IPS-18a (cell line): ENCODE measurements at regions not wholly inside any gene's neighbourhood (a gene's known extent, or its start where the extent isn't known, plus 50 kb on each side); places are given as distances from the start of the nearest gene placed in this dataset.
"Not testable (repeated sequence)": the region's sequence is repeated elsewhere in the genome, so short reads cannot be mapped to it uniquely, and the experiment has no call there.

Source experiments
- H3K27ac ChIP-seq: one replicate; pipeline ENCODE4 v1.5.1; 2013; ENCODE audit warnings: low read length
- H3K27me3 ChIP-seq: one replicate; pipeline ENCODE4 v1.6.1; 2013; ENCODE audit warnings: mild to moderate bottlenecking, low read length; ENCODE audit not compliant: control insufficient read depth, insufficient read depth
- H3K36me3 ChIP-seq: one replicate; pipeline ENCODE4 v1.6.1; 2013; ENCODE audit warnings: low read depth, low read length; ENCODE audit not compliant: control insufficient read depth
- H3K4me1 ChIP-seq: one replicate; pipeline ENCODE4 v1.6.1; 2013; ENCODE audit warnings: low read depth, low read length; ENCODE audit not compliant: control insufficient read depth
- H3K4me3 ChIP-seq: one replicate; pipeline ENCODE4 v1.5.1; 2013; ENCODE audit warnings: low read length
- H3K9ac ChIP-seq: one replicate; pipeline ENCODE4 v1.6.1; 2013; ENCODE audit warnings: mild to moderate bottlenecking, low read length, moderate library complexity
- H3K9me3 ChIP-seq: one replicate; pipeline ENCODE4 v1.6.1; 2013; ENCODE audit warnings: low read depth, low read length; ENCODE audit not compliant: control insufficient read depth

DNA sequence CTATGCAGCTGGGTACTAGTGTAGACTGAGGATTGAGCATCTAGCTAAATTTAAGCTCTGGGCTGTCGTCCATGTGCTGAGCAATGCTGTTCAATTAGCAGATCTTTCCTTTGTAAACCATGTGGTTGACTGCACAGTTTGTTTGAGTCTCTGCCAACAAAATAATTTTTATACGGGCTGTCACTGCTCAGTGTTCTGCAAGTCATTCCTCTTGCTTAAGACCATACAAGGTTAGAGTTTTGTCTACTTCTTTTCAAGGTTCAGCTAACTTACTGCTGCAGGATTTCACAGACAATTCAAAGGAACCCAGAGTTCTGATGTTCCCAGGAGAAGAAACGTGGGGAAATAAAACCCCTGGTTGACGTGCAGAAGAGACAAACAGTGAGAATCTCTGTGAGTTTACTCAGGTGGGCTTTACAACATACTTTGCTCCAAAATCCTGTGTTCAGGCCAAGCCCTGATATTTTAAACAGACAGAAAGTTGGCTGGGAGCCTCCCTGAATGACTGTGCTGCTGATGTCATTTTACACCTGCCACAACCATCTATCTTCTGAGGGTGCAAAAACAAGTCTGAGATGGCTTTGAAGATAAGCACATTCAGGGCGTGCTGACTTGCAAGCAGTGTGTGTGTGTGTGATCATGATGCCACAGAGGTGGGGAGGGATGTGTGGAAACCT, 177.1 kb upstream of the SVIL start:
- no peak overlapping the region for H3K4me3 ChIP-seq
- no peaks in the 10 kb centered on the region for H3K9me3 ChIP-seq
- H3K27ac ChIP-seq = no peak overlapping the region
- no peak overlapping the region for H3K9ac ChIP-seq
- no peaks in the 10 kb centered on the region for H3K4me1 ChIP-seq
- H3K36me3 ChIP-seq = no peaks in the 10 kb centered on the region
- H3K27me3 ChIP-seq = no peaks in the 10 kb centered on the region

- Histone ChIP-seq H3K4me1 (no peaks in the 10 kb centered on the region), H3K4me3 (no peak overlapping the region)
Observed at GRCh38 chr10:29810816-29811215, 176.0 kb upstream of the SVIL start.

DNA sequence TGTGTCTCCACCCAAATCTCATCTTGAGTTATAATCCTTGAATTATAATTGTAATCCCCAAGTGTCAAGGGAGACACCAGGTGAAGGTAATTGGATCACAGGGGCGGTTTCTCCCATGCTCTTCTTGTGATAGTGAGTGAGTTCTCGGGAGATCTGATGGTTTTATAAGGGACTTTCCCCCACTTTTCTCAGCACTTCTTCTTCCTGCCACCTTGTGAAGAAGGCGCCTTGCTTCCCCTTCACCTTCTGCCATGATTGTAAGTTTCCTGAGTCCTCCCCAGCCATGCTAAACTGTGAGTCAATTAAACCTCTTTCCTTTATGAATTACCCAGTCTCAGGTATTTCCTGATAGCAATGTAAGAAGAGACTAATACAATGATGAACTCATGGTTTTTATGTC, 175.5 kb upstream of the SVIL start:
- not testable (repeated sequence) for H3K4me1 ChIP-seq, H3K9ac ChIP-seq, H3K9me3 ChIP-seq, H3K27me3 ChIP-seq, H3K4me3 ChIP-seq, H3K27ac ChIP-seq, H3K36me3 ChIP-seq

More at GRCh38 chr10:29810816-29811215, 176.0 kb upstream of the SVIL start:
- no peak overlapping the region for H3K9ac ChIP-seq
- no peak overlapping the region for H3K27ac ChIP-seq
- H3K36me3 ChIP-seq = no peaks in the 10 kb centered on the region
- no peaks in the 10 kb centered on the region for H3K9me3 ChIP-seq
- H3K27me3 ChIP-seq = no peaks in the 10 kb centered on the region

DNA sequence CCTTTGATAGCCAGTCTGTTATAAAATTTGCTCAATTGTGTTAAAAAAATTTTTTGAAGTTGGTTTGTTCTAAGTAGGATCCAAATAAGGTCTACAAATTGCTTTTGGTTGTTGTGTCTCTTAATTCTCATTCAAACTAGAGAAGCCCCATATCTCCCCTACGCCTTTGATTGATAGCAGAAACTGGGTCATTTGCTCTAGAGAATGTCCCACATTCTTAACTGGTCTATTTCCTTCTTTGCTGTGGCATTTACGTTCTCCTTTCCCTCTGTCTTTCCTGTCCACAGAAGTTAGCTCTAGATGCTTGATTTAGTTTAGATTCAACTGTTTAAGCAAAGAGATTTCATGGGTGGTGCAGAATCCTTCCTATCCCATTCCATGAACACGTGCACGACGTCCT, 174.6 kb upstream of the SVIL start:
- Histone ChIP-seq H3K9me3 (no peaks in the 10 kb centered on the region), H3K9ac (no peak overlapping the region), H3K27me3 (no peaks in the 10 kb centered on the region), H3K27ac (no peak overlapping the region), H3K4me1 (no peaks in the 10 kb centered on the region), H3K4me3 (no peak overlapping the region), H3K36me3 (no peaks in the 10 kb centered on the region)

- Histone ChIP-seq H3K27ac (no peak overlapping the region), H3K9ac (no peak overlapping the region), H3K4me1 (no peaks in the 10 kb centered on the region), H3K27me3 (no peaks in the 10 kb centered on the region), H3K9me3 (no peaks in the 10 kb centered on the region), H3K4me3 (no peak overlapping the region), H3K36me3 (no peaks in the 10 kb centered on the region)
Observed at GRCh38 chr10:29807163-29807806, 172.5 kb upstream of the SVIL start.

- Histone ChIP-seq H3K36me3 (no peaks in the 10 kb centered on the region), H3K27ac (no peak overlapping the region), H3K4me1 (no peaks in the 10 kb centered on the region)
Observed at GRCh38 chr10:29806350-29806788, 171.6 kb upstream of the SVIL start.

DNA sequence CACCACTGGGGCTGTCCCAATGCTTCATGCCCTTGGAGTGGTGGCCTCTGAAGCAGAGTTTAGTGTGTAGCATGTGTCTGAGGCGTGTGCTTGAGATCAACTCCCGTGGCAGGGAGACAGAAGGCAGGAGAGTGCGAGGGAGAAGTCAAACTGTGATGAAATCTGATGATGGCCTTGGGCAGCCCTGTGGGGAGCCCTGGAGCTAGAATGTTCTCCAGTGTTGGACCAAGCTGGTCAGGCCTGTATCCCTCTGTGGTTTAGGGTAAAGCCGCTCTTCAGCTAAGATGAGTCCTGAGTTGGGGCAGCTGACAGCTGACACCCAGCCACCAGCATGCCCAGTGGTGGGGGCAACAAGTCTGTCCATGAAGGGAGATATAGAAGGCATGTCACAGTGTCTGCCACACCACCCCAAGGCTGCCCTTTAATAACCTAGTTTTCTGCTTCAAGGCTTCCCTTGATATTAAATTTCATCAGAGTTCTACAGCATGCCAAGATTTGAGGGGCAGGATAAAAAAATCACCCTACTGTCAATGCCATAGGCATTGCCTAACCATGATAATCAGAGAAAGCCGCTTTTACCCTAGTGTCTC, 170.5 kb upstream of the SVIL start:
- no peaks in the 10 kb centered on the region for H3K27me3 ChIP-seq
- H3K27ac ChIP-seq = no peak overlapping the region
- no peaks in the 10 kb centered on the region for H3K4me1 ChIP-seq

More at GRCh38 chr10:29806350-29806788, 171.6 kb upstream of the SVIL start:
- no peaks in the 10 kb centered on the region for H3K27me3 ChIP-seq
- H3K9ac ChIP-seq = no peak overlapping the region
- no peak overlapping the region for H3K4me3 ChIP-seq
- no peaks in the 10 kb centered on the region for H3K9me3 ChIP-seq

DNA sequence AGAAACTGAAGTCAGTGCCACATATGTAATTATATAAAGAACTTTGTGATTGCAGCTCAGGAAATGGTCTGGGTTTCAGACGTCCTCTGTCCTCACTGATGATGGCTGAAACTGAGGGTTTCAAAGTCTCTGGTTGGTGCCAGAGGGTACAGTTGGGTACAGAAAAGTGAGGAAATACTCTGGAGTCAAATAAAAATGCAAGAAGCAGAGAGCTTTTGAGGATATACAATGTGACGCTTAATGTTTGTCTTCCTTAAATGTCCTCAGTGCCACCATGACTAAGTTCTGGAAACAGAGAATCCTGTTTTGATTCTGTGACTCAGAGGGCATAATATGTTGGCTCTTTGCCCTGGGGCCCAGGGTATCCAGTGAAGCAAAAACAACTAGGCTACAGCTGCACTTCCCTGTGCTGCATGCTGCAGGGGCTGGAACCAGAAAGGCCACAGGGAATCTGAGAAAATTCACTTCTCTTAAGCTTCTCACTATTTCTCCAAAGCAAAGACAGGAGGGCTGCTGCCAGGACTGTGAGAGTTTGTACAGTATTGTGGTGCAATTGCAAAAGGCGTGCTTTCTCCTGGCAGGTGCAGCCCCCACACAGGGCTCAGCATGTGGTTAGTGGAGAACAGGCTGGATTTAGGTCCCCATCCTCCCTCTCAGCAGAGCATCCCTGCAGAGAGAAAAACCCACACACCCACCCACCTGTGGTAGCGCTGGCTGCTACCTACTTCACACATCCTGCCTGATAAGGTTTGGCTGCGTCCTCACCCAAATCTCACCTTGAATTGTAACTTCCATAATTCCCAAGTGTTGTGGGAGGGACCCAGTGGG, 169.5 kb upstream of the SVIL start:
- Histone ChIP-seq H3K4me1 (no peaks in the 10 kb centered on the region), H3K4me3 (no peak overlapping the region), H3K9ac (no peak overlapping the region), H3K36me3 (no peaks in the 10 kb centered on the region), H3K9me3 (no peaks in the 10 kb centered on the region), H3K27me3 (no peaks in the 10 kb centered on the region), H3K27ac (no peak overlapping the region)

More for the DNA sequence above, 170.5 kb upstream of the SVIL start:
- no peaks in the 10 kb centered on the region for H3K9me3 ChIP-seq
- no peak overlapping the region for H3K4me3 ChIP-seq
- H3K36me3 ChIP-seq = no peaks in the 10 kb centered on the region
- no peak overlapping the region for H3K9ac ChIP-seq

DNA sequence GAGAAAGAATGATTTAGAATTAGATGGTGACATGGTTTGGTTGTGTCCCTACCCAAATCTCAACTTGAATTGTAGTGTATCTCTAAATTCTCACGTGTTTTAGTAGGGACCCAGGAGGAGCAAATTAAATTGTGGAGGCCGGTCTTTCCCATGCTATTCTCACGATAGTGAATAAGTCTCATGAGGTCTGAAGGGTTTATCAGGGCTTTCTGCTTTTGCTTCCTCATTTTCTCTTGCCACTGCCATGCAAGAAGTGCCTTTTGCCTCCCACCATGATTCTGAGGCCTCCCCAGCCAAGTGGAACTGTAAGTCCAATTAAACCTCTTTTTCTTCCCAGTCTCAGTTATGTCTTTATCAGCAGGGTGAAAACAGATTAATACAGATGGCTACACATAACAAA, 167.4 kb upstream of the SVIL start:
- Histone ChIP-seq H3K4me3 (no peak overlapping the region), H3K36me3 (no peaks in the 10 kb centered on the region), H3K27me3 (no peaks in the 10 kb centered on the region), H3K27ac (no peak overlapping the region), H3K9ac (no peak overlapping the region), H3K4me1 (no peaks in the 10 kb centered on the region), H3K9me3 (no peaks in the 10 kb centered on the region)

- Histone ChIP-seq H3K4me1 (no peaks in the 10 kb centered on the region), H3K9ac (no peak overlapping the region), H3K4me3 (no peak overlapping the region)
Observed at GRCh38 chr10:29798921-29799690, 164.3 kb upstream of the SVIL start.

DNA sequence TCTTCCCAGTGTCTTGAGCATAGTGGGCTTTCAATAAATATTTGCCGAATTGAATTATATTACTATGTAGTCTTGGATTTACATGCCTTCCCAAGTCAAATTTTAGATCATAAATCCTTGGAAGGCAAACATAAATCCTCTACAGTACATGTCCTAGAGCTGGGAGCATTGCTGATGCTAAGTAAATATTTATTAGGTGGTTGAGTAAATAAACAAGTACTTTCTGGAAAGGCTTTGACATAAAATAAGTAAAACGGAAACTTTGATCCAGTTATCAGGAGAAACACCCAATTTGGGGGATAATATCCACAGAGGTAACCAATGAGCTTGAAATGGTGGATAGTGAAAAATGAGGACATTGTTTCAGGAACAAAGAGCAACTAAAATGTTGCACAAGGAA, 162.8 kb upstream of the SVIL start:
- H3K9ac ChIP-seq = no peak overlapping the region
- no peaks in the 10 kb centered on the region for H3K27me3 ChIP-seq
- no peaks in the 10 kb centered on the region for H3K4me1 ChIP-seq
- no peaks in the 10 kb centered on the region for H3K36me3 ChIP-seq
- H3K9me3 ChIP-seq = no peaks in the 10 kb centered on the region
- no peak overlapping the region for H3K4me3 ChIP-seq
- H3K27ac ChIP-seq = no peak overlapping the region

More at GRCh38 chr10:29798921-29799690, 164.3 kb upstream of the SVIL start:
- Histone ChIP-seq H3K27ac (no peak overlapping the region), H3K9me3 (no peaks in the 10 kb centered on the region), H3K36me3 (no peaks in the 10 kb centered on the region), H3K27me3 (no peaks in the 10 kb centered on the region)
